ENCODE measurements at regions not wholly inside any gene's neighbourhood (a gene's known extent, or its start where the extent isn't known, plus 50 kb on each side); places are given as distances from the start of the nearest gene placed in this dataset.

DNA sequence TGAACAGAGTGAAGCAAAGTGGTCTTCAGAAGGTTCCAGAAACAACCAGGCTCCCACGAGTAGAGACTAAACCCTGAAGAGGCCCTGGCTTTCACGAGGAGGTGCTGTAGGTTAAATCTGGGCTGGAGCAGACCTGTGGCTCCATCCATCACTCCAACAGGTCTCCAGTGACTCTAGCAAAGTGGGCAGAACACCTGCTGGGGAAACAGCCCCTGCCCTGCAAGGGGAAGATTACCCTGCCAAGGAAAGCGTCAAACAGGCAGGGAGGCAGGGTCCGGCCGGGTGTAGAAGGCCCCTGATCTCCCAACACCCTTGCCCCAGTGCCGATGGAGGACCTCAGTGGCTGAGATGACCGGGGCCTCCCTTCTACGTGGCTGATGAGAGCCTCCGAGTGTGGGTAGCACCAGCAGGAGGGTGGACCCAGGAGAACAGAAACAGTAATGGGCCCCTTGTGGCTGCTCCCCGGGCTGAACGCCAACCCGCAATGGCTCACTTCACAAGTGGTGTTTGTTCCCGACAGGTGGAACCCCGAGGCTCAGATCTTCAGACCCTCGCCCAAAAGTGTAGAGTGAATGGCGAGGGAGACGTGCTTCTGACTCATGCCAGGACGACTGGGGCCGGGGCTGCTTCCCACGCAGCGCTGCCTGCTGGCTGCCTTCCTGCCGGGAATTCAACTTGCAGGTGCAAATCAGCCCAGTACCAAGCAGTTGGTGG is 112.0 kb downstream of the SHANK2 start:
- ATAC-seq, result peak; percentile 49

DNA sequence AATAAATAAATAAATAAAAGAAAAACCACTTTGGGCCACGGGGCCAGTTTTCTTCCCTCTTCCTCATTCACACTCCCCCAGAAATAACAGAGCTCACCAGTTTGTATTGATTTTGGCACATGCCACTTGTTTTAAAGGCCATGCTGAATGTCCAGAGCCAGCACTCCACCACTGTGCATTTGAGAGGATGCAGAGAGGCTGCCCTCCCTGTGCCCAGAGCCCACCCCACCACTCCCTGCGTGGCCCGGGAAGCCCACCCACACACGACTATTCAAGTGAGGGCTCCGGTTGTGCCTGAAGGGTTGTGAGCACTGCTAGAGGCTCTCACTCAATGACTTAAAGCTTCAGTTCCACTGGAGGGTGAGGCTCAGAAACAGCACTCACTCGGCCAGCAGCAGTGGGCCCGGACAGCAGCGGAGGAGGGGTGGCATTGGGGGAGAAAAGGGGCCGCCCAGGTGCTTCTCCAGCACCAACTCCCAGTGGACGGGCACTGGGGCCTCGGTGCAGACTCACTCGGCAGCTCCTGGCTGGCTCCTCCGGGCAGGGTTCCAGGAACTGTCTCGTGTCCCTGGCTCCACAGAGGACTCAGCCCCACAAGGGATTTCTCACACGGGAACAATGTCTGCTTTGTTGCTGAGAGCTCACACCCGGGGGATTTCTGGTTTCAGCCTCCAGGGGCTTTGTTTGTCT is 112.7 kb downstream of the SHANK2 start:
- H3K9me3 ChIP-seq, result no peaks in the 10 kb centered on the region
- peak overlapping the region; percentile 54 to 81 (median 62) for H3K27ac ChIP-seq
- TF ChIP-seq POLR2A (IDR thresholded peaks at IDR 0.05) (no peak), CTCF (IDR thresholded peaks at IDR 0.05) (peak in 1 of 7 experiments; percentile 1)
- peaks cover 24% of the 10 kb centered on the region for H3K4me1 ChIP-seq
- no peak overlapping the region for H3K4me3 ChIP-seq
- ATAC-seq (peak; percentile 90), DNase-seq (peak; percentile 83 to 93 (median 88))
- no peaks in the 10 kb centered on the region for H3K27me3 ChIP-seq
- WGBS, 2 donors, result 6 to 8% methylated on average over 10 to 16 of the region's 16 CpGs
- intact Hi-C loops (cut with DNase I), result no loop called here
- H3K36me3 ChIP-seq (replicated peaks in 1 of 2; ENCODE audit: insufficient read depth in 1 of 2, low read depth in 2 of 2), result no peaks in the 10 kb centered on the region

More for the DNA sequence above, 112.0 kb downstream of the SHANK2 start:
- Histone ChIP-seq H3K4me3 (no peak overlapping the region), H3K4me1 (peaks cover 24% of the 10 kb centered on the region), H3K27me3 (no peaks in the 10 kb centered on the region), H3K9me3 (no peaks in the 10 kb centered on the region), H3K27ac (peak overlapping the region; percentile 54 to 81 (median 62)), H3K36me3 (replicated peaks in 1 of 2; ENCODE audit: insufficient read depth in 1 of 2, low read depth in 2 of 2) (no peaks in the 10 kb centered on the region)
- TF ChIP-seq CTCF (IDR thresholded peaks at IDR 0.05) (no peak), POLR2A (IDR thresholded peaks at IDR 0.05) (no peak)
- 60 to 66% methylated on average over 12 to 22 of the region's 22 CpGs for WGBS, 2 donors
- peak in 3 of 4 donors; percentile 17 to 34 (median 18) for DNase-seq
- intact Hi-C loops (cut with DNase I), result no loop called here

- Histone ChIP-seq H3K36me3 (replicated peaks in 1 of 2; ENCODE audit: insufficient read depth in 1 of 2, low read depth in 2 of 2) (no peaks in the 10 kb centered on the region), H3K4me3 (no peak overlapping the region), H3K4me1 (peaks cover 24% of the 10 kb centered on the region), H3K9me3 (no peaks in the 10 kb centered on the region), H3K27ac (peak overlapping the region in 2 of 4 donors; percentile 30 to 81), H3K27me3 (no peaks in the 10 kb centered on the region)
- DNase-seq (no peak), ATAC-seq (no peak)
- TF ChIP-seq POLR2A (IDR thresholded peaks at IDR 0.05) (no peak), CTCF (IDR thresholded peaks at IDR 0.05) (no peak)
- intact Hi-C loops (cut with DNase I), result no loop called here
- WGBS, 2 donors, result 74 to 86% methylated on average over 15 of the region's 15 CpGs
Observed at GRCh38 chr11:71138737-71139425, 113.5 kb downstream of the SHANK2 start.

DNA sequence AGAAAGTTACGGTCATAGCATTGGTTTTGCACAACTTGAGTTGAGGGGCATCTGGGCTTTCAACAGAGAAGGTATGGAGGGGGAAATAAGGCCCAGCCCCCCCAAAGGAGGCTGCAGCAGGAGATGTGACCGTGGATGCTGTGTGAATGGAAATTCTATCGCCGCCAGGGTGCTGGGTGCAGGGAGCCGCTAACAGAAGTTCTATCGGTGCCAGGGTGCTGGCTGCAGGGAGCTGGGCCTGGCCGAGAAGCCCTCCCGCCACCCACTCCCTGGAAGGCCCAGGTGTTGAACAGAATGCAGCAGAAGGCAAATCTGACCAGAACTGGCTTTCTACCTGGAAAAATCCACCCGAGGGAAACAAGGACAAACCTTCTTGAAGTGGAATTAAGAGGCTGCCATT is 115.0 kb downstream of the SHANK2 start:
- Histone ChIP-seq H3K4me3 (no peak overlapping the region), H3K27me3 (no peaks in the 10 kb centered on the region), H3K9me3 (no peaks in the 10 kb centered on the region), H3K27ac (no peak overlapping the region), H3K4me1 (peaks cover 24% of the 10 kb centered on the region), H3K36me3 (replicated peaks in 1 of 2; ENCODE audit: insufficient read depth in 1 of 2, low read depth in 2 of 2) (no peaks in the 10 kb centered on the region)
- TF ChIP-seq CTCF (IDR thresholded peaks at IDR 0.05) (no peak), POLR2A (IDR thresholded peaks at IDR 0.05) (no peak)
- DNase-seq (no peak), ATAC-seq (no peak)
- WGBS, 2 donors, result 86 to 91% methylated on average over 8 to 9 of the region's 9 CpGs
- intact Hi-C loops (cut with DNase I), result no loop called here
